Vagina (tissue), 2 donors: ENCODE measurements at regions not wholly inside any gene's neighbourhood (a gene's known extent, or its start where the extent isn't known, plus 50 kb on each side); places are given as distances from the start of the nearest gene placed in this dataset.

Experiments used
- CTCF ChIP-seq, 3 experiments: fragments of 450-650 bp in 2 of 3; fragments of 200-600 bp in 1 of 3; sonication (generic) in 1 of 3; IDR thresholded peaks; one replicate each; pipeline ENCODE4 v1.5.1; 2017 to 2019; ENCODE audit warnings: antibody characterized with exemption in 3 of 3, mild to moderate bottlenecking in 2 of 3, moderate library complexity in 2 of 3
- POLR2A ChIP-seq, 2 donors: fragments of 450-650 bp; IDR thresholded peaks; one replicate each; pipeline ENCODE4 v1.6.1; 2017; ENCODE audit warnings: antibody characterized with exemption in 2 of 2, mild to moderate bottlenecking in 2 of 2, moderate library complexity in 2 of 2
- POLR2AphosphoS5 ChIP-seq, 2 donors: sonication (generic); formaldehyde crosslinking; IDR thresholded peaks; one replicate each; pipeline ENCODE4 v1.9.0; 2017; ENCODE audit warnings: antibody characterized with exemption in 2 of 2, mild to moderate bottlenecking in 2 of 2, low read depth in 1 of 2; ENCODE audit not compliant: insufficient read depth in 1 of 2

GRCh38 chr4:24226023-24226422 lies 336.2 kb upstream of the PPARGC1A start:
- TF ChIP-seq CTCF (IDR thresholded peaks at IDR 0.05): no peak
- no peak for TF ChIP-seq POLR2AphosphoS5 (IDR thresholded peaks at IDR 0.05; ENCODE audit: insufficient read depth in 1 of 2, low read depth in 1 of 2)
- no peak for TF ChIP-seq POLR2A (IDR thresholded peaks at IDR 0.05)
